GM19043 (cell line): ENCODE measurements at regions not wholly inside any gene's neighbourhood (a gene's known extent, or its start where the extent isn't known, plus 50 kb on each side); places are given as distances from the start of the nearest gene placed in this dataset.

Experiments
- ATAC-seq: cut with Tn5 transposase; IDR thresholded peaks from one replicate; pipeline ENCODE4 v1.9.1; 2021; ENCODE audit warnings: low read depth; ENCODE audit not compliant: unreplicated experiment

- ATAC-seq: no peak
Measured at GRCh38 chr3:117887031-117887430, 1147.6 kb downstream of the IGSF11 start.

GRCh38 chr3:117887901-117888300, 1146.7 kb downstream of the IGSF11 start:
- ATAC-seq: no peak

- no peak for ATAC-seq
Measured at GRCh38 chr3:117892431-117892841, 1142.2 kb downstream of the IGSF11 start.

GRCh38 chr3:117893001-117893400, 1141.6 kb downstream of the IGSF11 start:
- ATAC-seq: no peak

GRCh38 chr3:117893638-117894037, 1141.0 kb downstream of the IGSF11 start:
- no peak for ATAC-seq

- ATAC-seq: no peak
Measured at GRCh38 chr3:117898722-117899522, 1135.7 kb downstream of the IGSF11 start.

GRCh38 chr3:117903226-117903625, 1131.4 kb downstream of the IGSF11 start:
- no peak for ATAC-seq

GRCh38 chr3:117910820-117911521, 1123.7 kb downstream of the IGSF11 start:
- ATAC-seq: no peak

- ATAC-seq: no peak
Measured at GRCh38 chr3:117912352-117912751, 1122.3 kb downstream of the IGSF11 start.

GRCh38 chr3:117914540-117915100, 1120.0 kb downstream of the IGSF11 start:
- ATAC-seq: no peak

- ATAC-seq: no peak
Measured at GRCh38 chr3:117916839-117917238, 1117.8 kb downstream of the IGSF11 start.

GRCh38 chr3:117919621-117920020, 1115.0 kb downstream of the IGSF11 start:
- no peak for ATAC-seq

- ATAC-seq: no peak
Measured at GRCh38 chr3:117920253-117920898, 1114.3 kb downstream of the IGSF11 start.

- no peak for ATAC-seq
Measured at GRCh38 chr3:117921411-117921810, 1113.2 kb downstream of the IGSF11 start.

GRCh38 chr3:117922039-117922438, 1112.6 kb downstream of the IGSF11 start:
- ATAC-seq: no peak

GRCh38 chr3:117926819-117927218, 1107.8 kb downstream of the IGSF11 start:
- no peak for ATAC-seq

- no peak for ATAC-seq
Measured at GRCh38 chr3:117927825-117928224, 1106.8 kb downstream of the IGSF11 start.

GRCh38 chr3:117928836-117929235, 1105.8 kb downstream of the IGSF11 start:
- no peak for ATAC-seq

- no peak for ATAC-seq
Measured at GRCh38 chr3:117932441-117932840, 1102.2 kb downstream of the IGSF11 start.

GRCh38 chr3:117936159-117936558, 1098.5 kb downstream of the IGSF11 start:
- ATAC-seq: no peak

GRCh38 chr3:117938974-117939373, 1095.7 kb downstream of the IGSF11 start:
- ATAC-seq: no peak
